DOHH2 (cell line): ENCODE measurements at regions not wholly inside any gene's neighbourhood (a gene's known extent, or its start where the extent isn't known, plus 50 kb on each side); places are given as distances from the start of the nearest gene placed in this dataset.

ENCODE experiments used
- CTCF ChIP-seq: fragments of 200-600 bp; sonication (generic); IDR thresholded peaks from one replicate; pipeline ENCODE4 v1.5.1; 2014; ENCODE audit warnings: antibody characterized with exemption, mild to moderate bottlenecking, low read depth, low read length; ENCODE audit not compliant: poor library complexity, severe bottlenecking
- EZH2phosphoT487 ChIP-seq: fragments of 200-600 bp; sonication (generic); IDR thresholded peaks from 2 replicates; pipeline ENCODE4 v1.6.1; 2017; ENCODE audit warnings: borderline replicate concordance, mild to moderate bottlenecking, antibody characterized with exemption, low read length, moderate library complexity, mixed read lengths

- no peak for TF ChIP-seq CTCF
- no peak for TF ChIP-seq EZH2phosphoT487
These were observed 226.7 kb upstream of the ELAC2 start for GRCh38 chr17:13244513-13244912.
